ENCODE measurements at regions not wholly inside any gene's neighbourhood (a gene's known extent, or its start where the extent isn't known, plus 50 kb on each side); places are given as distances from the start of the nearest gene placed in this dataset.

DNA sequence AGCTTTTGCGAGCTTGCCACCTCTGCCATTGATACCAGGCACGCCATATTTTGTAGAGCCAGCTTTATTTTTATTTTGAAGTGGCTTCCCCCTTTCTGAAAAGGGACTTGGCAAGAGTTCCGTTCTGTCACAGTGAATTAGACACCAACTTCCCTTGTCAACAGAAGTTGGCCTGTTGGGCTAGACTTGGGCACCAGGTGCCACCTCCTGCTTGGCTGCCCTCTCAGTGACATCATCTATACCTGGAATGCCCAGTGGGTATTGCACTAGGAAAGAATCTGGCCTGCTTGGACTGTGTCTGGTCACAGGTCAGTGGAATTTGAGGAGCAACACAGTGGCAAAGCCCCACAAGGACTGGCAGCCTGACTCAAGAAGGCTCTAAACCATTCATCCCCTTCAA lies 101.0 kb downstream of the BCL2L11 start:
- TF ChIP-seq CTCF (conservative IDR thresholded peaks at IDR 0.05; ENCODE audit: low read length) (no peak), EZH2phosphoT487 (IDR thresholded peaks at IDR 0.05; ENCODE audit: borderline replicate concordance, low read depth, low read length) (no peak)
